SU-DHL-6 (cell line): ENCODE measurements at regions not wholly inside any gene's neighbourhood (a gene's known extent, or its start where the extent isn't known, plus 50 kb on each side); places are given as distances from the start of the nearest gene placed in this dataset.

ENCODE experiments used
- H2AFZ ChIP-seq: fragments of 200-600 bp; sonication (generic); 2 replicates; pipeline ENCODE4 v1.6.1; 2014; ENCODE audit warnings: low read depth, mild to moderate bottlenecking, moderate library complexity, mixed read lengths, antibody characterized with exemption, low read length; ENCODE audit not compliant: severe bottlenecking
- H3F3A ChIP-seq: fragments of 200-600 bp; shearing (Covaris generic); 2 replicates; pipeline ENCODE4 v1.6.0; 2016; ENCODE audit warnings: antibody characterized with exemption, mild to moderate bottlenecking; ENCODE audit not compliant: insufficient read depth
- H3K27ac ChIP-seq: fragments of 200-600 bp; sonication (generic); 2 replicates; pipeline ENCODE4 v1.5.1; 2016; ENCODE audit warnings: low read depth, mild to moderate bottlenecking, low read length, moderate library complexity, mixed read lengths
- H3K27me3 ChIP-seq: fragments of 200-600 bp; sonication (generic), shearing (Covaris generic); 2 replicates; pipeline ENCODE4 v1.6.0; 2014; ENCODE audit warnings: mild to moderate bottlenecking, low read length
- H3K36me3 ChIP-seq: fragments of 200-600 bp; sonication (generic); 2 replicates; pipeline ENCODE4 v1.6.1; 2014; ENCODE audit warnings: mild to moderate bottlenecking, low read length, mixed read lengths
- H3K4me2 ChIP-seq: fragments of 300-600, 200-600 bp; shearing (Covaris generic), sonication (generic); 2 replicates; pipeline ENCODE4 v1.6.0; 2014; ENCODE audit warnings: low read length, low read depth, mild to moderate bottlenecking; ENCODE audit not compliant: poor library complexity, severe bottlenecking
- H3K4me3 ChIP-seq: fragments of 200-600 bp; sonication (generic); 2 replicates; pipeline ENCODE4 v1.5.1; 2014; ENCODE audit warnings: antibody characterized with exemption, low read length, mild to moderate bottlenecking, mixed read lengths; ENCODE audit not compliant: insufficient read depth, poor library complexity, severe bottlenecking
- H3K79me2 ChIP-seq: fragments of 200-600 bp; sonication (generic); 2 replicates; pipeline ENCODE4 v1.6.1; 2014; ENCODE audit warnings: mild to moderate bottlenecking, low read length, moderate library complexity; ENCODE audit not compliant: insufficient read depth
- H3K9ac ChIP-seq: fragments of 200-600 bp; sonication (generic); 2 replicates; pipeline ENCODE4 v1.7.0; 2014; ENCODE audit warnings: mild to moderate bottlenecking, low read length
- H3K9me2 ChIP-seq: fragments of 200-600 bp; sonication (generic); replicated peaks from 2 replicates; pipeline ENCODE4 v1.6.1; 2014; ENCODE audit warnings: low read length; ENCODE audit not compliant: insufficient read depth
- H3K9me3 ChIP-seq: fragments of 200-600 bp; sonication (generic); 2 replicates; pipeline ENCODE4 v1.6.1; 2014; ENCODE audit warnings: low read length, mixed read lengths; ENCODE audit not compliant: insufficient read depth
- H4K20me1 ChIP-seq: fragments of 200-600 bp; sonication (generic); 2 replicates; pipeline ENCODE4 v1.6.1; 2014; ENCODE audit warnings: low read depth, mild to moderate bottlenecking, antibody characterized with exemption, low read length, moderate library complexity, mixed read lengths
- EZH2phosphoT487 ChIP-seq: fragments of 200-600 bp; sonication (generic), shearing (Covaris generic); conservative IDR thresholded peaks from 2 replicates; pipeline ENCODE4 v1.6.1; 2018; ENCODE audit warnings: mild to moderate bottlenecking, antibody characterized with exemption, low read length, moderate library complexity, mixed read lengths
- TF ChIP-seq, protein P1 (sequence below): fragments of 200-600 bp; sonication (generic); IDR thresholded peaks from one replicate; pipeline ENCODE4 v1.5.1; 2017; ENCODE audit warnings: antibody characterized with exemption, mild to moderate bottlenecking, low read length, moderate library complexity; ENCODE audit not compliant: insufficient read depth, poor library complexity, severe bottlenecking

DNA sequence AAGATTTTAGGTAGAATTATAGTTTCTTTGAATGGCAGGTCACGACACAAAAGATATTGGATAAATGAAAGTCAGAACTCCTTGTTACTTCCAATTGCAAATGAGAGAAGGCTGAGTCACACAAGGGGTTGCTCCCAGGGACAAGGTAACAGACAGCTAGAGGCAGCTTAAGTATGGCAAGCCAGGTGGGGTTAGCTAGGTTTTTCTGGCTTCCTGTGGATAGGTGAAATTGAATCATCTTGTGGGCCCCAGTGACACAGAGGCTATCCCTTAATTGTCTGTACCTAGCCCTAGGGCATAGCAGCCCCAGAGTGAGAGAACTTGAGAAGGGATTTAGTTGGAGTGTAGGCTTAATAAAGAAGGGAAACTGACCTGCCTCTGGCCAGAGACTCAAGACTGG is 407.7 kb upstream of the SLC8A1 start:
- Histone ChIP-seq H3K27me3 (no peaks in the 10 kb centered on the region), H3K9me2 (no peaks in the 10 kb centered on the region), H3F3A (no peaks in the 10 kb centered on the region), H3K27ac (no peak overlapping the region), H3K9me3 (no peaks in the 10 kb centered on the region), H3K9ac (no peak overlapping the region), H3K4me3 (no peak overlapping the region), H3K36me3 (no peaks in the 10 kb centered on the region), H4K20me1 (no peaks in the 10 kb centered on the region), H2AFZ (no peak overlapping the region), H3K79me2 (no peaks in the 10 kb centered on the region), H3K4me2 (no peak overlapping the region)
- TF ChIP-seq, protein P1, sequence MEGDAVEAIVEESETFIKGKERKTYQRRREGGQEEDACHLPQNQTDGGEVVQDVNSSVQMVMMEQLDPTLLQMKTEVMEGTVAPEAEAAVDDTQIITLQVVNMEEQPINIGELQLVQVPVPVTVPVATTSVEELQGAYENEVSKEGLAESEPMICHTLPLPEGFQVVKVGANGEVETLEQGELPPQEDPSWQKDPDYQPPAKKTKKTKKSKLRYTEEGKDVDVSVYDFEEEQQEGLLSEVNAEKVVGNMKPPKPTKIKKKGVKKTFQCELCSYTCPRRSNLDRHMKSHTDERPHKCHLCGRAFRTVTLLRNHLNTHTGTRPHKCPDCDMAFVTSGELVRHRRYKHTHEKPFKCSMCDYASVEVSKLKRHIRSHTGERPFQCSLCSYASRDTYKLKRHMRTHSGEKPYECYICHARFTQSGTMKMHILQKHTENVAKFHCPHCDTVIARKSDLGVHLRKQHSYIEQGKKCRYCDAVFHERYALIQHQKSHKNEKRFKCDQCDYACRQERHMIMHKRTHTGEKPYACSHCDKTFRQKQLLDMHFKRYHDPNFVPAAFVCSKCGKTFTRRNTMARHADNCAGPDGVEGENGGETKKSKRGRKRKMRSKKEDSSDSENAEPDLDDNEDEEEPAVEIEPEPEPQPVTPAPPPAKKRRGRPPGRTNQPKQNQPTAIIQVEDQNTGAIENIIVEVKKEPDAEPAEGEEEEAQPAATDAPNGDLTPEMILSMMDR, result no peak
- TF ChIP-seq EZH2phosphoT487, result no peak

DNA sequence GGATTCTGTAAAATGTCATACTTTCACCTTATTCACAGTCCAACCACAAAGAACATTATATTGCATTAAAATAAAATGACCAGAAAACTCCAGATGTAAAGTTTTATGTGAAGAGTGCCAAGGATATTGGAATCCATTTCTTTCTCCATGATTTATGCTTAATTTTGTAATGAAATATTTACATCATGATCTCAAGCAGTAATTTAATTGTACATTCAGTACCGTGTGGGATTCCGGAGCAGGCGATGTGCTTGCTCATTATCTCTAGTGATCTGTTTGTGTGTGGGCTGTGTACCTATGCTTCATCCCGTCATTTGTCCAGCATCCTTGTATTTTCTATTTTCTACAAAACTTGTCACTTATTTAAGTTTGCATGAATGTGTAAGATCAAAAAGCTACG is 415.9 kb upstream of the SLC8A1 start:
- Histone ChIP-seq H3K27ac (no peak overlapping the region), H3K9ac (no peak overlapping the region), H3F3A (no peaks in the 10 kb centered on the region), H3K9me3 (no peaks in the 10 kb centered on the region), H3K27me3 (no peaks in the 10 kb centered on the region), H3K4me2 (no peak overlapping the region), H3K4me3 (no peak overlapping the region), H3K79me2 (no peaks in the 10 kb centered on the region), H4K20me1 (no peaks in the 10 kb centered on the region), H3K9me2 (no peaks in the 10 kb centered on the region), H2AFZ (no peak overlapping the region), H3K36me3 (no peaks in the 10 kb centered on the region)
- no peak for TF ChIP-seq EZH2phosphoT487
- TF ChIP-seq, protein P1, result no peak

DNA sequence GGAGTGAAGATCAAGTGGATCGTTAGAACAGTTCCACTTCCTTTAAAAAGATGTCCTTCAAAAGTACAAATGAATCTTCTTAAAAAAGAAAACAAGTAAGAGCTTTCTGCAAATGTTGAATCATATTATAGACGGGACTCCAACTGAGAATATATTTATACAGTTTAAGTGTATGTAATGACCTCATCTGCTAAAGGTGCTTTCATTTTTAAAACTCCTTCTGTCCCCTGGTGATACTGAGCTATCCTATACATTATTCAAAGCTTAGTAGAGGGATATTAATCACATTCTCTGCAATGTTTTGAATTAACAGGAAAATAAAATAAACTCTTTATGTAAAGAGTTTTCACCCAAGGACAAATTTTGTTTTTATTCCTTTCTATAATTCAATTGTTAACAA is 420.7 kb upstream of the SLC8A1 start:
- Histone ChIP-seq H3K9ac (no peak overlapping the region), H3K4me2 (no peak overlapping the region), H3K79me2 (no peaks in the 10 kb centered on the region), H3K9me2 (no peaks in the 10 kb centered on the region), H3F3A (no peaks in the 10 kb centered on the region), H4K20me1 (no peaks in the 10 kb centered on the region), H3K36me3 (no peaks in the 10 kb centered on the region), H3K27me3 (no peaks in the 10 kb centered on the region), H3K4me3 (no peak overlapping the region), H3K9me3 (no peaks in the 10 kb centered on the region), H2AFZ (no peak overlapping the region), H3K27ac (no peak overlapping the region)
- TF ChIP-seq, protein P1, result no peak
- no peak for TF ChIP-seq EZH2phosphoT487

DNA sequence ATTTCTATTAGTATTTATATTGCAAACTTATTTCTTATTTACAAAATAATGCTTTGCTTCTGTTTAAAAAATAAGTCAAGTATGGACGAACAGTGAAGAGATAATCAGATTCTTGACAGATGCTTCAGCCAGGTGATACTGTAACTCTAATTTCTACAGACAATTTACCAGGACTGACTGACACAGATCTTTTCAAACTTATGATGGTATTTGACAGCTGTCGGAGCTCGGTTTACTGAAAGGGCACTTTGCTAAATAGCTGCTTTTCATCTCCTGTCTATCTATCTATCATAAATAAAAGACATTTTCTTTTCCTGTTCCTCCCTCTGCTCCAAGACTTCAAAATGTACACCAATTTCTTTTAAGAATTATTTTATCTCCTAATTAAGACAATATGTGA is 422.5 kb upstream of the SLC8A1 start:
- Histone ChIP-seq H3K4me3 (no peak overlapping the region), H3K9me2 (no peaks in the 10 kb centered on the region), H3K9ac (no peak overlapping the region), H4K20me1 (no peaks in the 10 kb centered on the region; the same call in 1 of the 2 replicates), H3K27me3 (no peaks in the 10 kb centered on the region), H3K79me2 (no peaks in the 10 kb centered on the region), H3F3A (no peaks in the 10 kb centered on the region), H2AFZ (no peak overlapping the region), H3K27ac (no peak overlapping the region), H3K4me2 (no peak overlapping the region), H3K36me3 (no peaks in the 10 kb centered on the region), H3K9me3 (no peaks in the 10 kb centered on the region)
- no peak for TF ChIP-seq EZH2phosphoT487
- TF ChIP-seq, protein P1, result no peak
